H9 (cell line): ENCODE measurements at regions not wholly inside any gene's neighbourhood (a gene's known extent, or its start where the extent isn't known, plus 50 kb on each side); places are given as distances from the start of the nearest gene placed in this dataset.

ENCODE experiments used
- DNase-seq: peaks from one replicate; pipeline ENCODE4 v3.0.0-alpha.2; 2017
- H2AFZ ChIP-seq: one replicate; pipeline ENCODE4 v1.6.1; 2013; ENCODE audit warnings: mild to moderate bottlenecking, low read length, control low read depth, moderate library complexity
- H2AK5ac ChIP-seq: 2 replicates; pipeline ENCODE4 v1.6.1; 2013; ENCODE audit warnings: low read length, control low read depth, mixed read lengths; ENCODE audit not compliant: insufficient read length
- H2BK120ac ChIP-seq: one replicate; pipeline ENCODE4 v1.6.1; 2013; ENCODE audit warnings: low read depth, mild to moderate bottlenecking, low read length, control low read depth, inconsistent platforms; ENCODE audit not compliant: poor library complexity, severe bottlenecking
- H2BK12ac ChIP-seq: 2 replicates; pipeline ENCODE4 v1.6.1; 2013; ENCODE audit warnings: low read length, control low read depth, mixed read lengths, low read depth; ENCODE audit not compliant: insufficient read length
- H2BK15ac ChIP-seq: 2 replicates; pipeline ENCODE4 v1.6.1; 2013; ENCODE audit warnings: low read depth, low read length, control low read depth
- H2BK20ac ChIP-seq: one replicate; pipeline ENCODE4 v1.6.1; 2013; ENCODE audit warnings: low read depth, mild to moderate bottlenecking, low read length, control low read depth, inconsistent platforms; ENCODE audit not compliant: poor library complexity, severe bottlenecking
- H2BK5ac ChIP-seq: 2 replicates; pipeline ENCODE4 v1.6.1; 2013; ENCODE audit warnings: low read length, control low read depth, mixed read lengths; ENCODE audit not compliant: insufficient read length
- H3K14ac ChIP-seq: 2 replicates; pipeline ENCODE4 v1.6.1; 2013; ENCODE audit warnings: low read length, control low read depth; ENCODE audit not compliant: insufficient read depth
- H3K18ac ChIP-seq: 2 replicates; pipeline ENCODE4 v1.6.1; 2013; ENCODE audit warnings: low read depth, mild to moderate bottlenecking, mixed read lengths, low read length, control low read depth; ENCODE audit not compliant: insufficient read length
- H3K23ac ChIP-seq: 2 replicates; pipeline ENCODE4 v1.6.1; 2013; ENCODE audit warnings: low read length, control low read depth, mixed read lengths, low read depth; ENCODE audit not compliant: insufficient read length
- H3K23me2 ChIP-seq: 2 replicates; pipeline ENCODE4 v1.6.1; 2013; ENCODE audit warnings: low read depth, mild to moderate bottlenecking, mixed read lengths, low read length, control low read depth; ENCODE audit not compliant: insufficient read length, poor library complexity, severe bottlenecking
- H3K27ac ChIP-seq: 2 replicates; pipeline ENCODE4 v1.5.1; 2013; ENCODE audit warnings: low read length, control low read depth, mixed read lengths, low read depth; ENCODE audit not compliant: insufficient read length
- H3K27me3 ChIP-seq: 2 replicates; pipeline ENCODE4 v1.6.1; 2013; ENCODE audit warnings: low read length, control low read depth, inconsistent platforms; ENCODE audit not compliant: insufficient read depth
- H3K4ac ChIP-seq: 2 replicates; pipeline ENCODE4 v1.6.1; 2013; ENCODE audit warnings: low read depth, mild to moderate bottlenecking, control low read depth, inconsistent platforms, low read length, moderate library complexity
- H3K4me1 ChIP-seq: 2 replicates; pipeline ENCODE4 v1.6.1; 2013; ENCODE audit warnings: low read length, control low read depth, inconsistent platforms; ENCODE audit not compliant: insufficient read depth
- H3K4me2 ChIP-seq: 2 replicates; pipeline ENCODE4 v1.6.1; 2013; ENCODE audit warnings: low read length, control low read depth, mixed read lengths; ENCODE audit not compliant: insufficient read length, insufficient read depth
- H3K56ac ChIP-seq: 2 replicates; pipeline ENCODE4 v1.6.1; 2013; ENCODE audit warnings: low read depth, mild to moderate bottlenecking, mixed read lengths, low read length, control low read depth; ENCODE audit not compliant: insufficient read length
- H3K79me1 ChIP-seq: 2 replicates; pipeline ENCODE4 v1.6.1; 2013; ENCODE audit warnings: low read depth, mild to moderate bottlenecking, moderate library complexity, low read length, control low read depth, inconsistent platforms; ENCODE audit not compliant: insufficient read depth, poor library complexity, severe bottlenecking
- H3K79me2 ChIP-seq: 2 replicates; pipeline ENCODE4 v1.6.1; 2013; ENCODE audit warnings: low read length, control low read depth, inconsistent platforms; ENCODE audit not compliant: insufficient read depth
- H3K9ac ChIP-seq: 2 replicates; pipeline ENCODE4 v1.6.1; 2013; ENCODE audit warnings: low read length, control low read depth, mixed read lengths; ENCODE audit not compliant: insufficient read length; ENCODE audit errors: extremely low read depth
- H3K9me3 ChIP-seq: one replicate; pipeline ENCODE4 v1.6.1; 2013; ENCODE audit warnings: low read depth, low read length, inconsistent platforms; ENCODE audit not compliant: control insufficient read depth
- H3T11ph ChIP-seq: one replicate; pipeline ENCODE4 v1.6.1; 2013; ENCODE audit warnings: mild to moderate bottlenecking, low read length, control low read depth, inconsistent platforms
- H4K20me1 ChIP-seq: one replicate; pipeline ENCODE4 v1.6.1; 2013; ENCODE audit not compliant: control insufficient read depth, insufficient read length, insufficient read depth
- H4K5ac ChIP-seq: 2 replicates; pipeline ENCODE4 v1.6.1; 2013; ENCODE audit warnings: low read depth, mild to moderate bottlenecking, mixed read lengths, low read length, control low read depth; ENCODE audit not compliant: insufficient read length
- H4K8ac ChIP-seq: replicated peaks from 2 replicates; pipeline ENCODE4 v1.6.1; 2013; ENCODE audit warnings: low read length, control low read depth, mixed read lengths, low read depth; ENCODE audit not compliant: insufficient read length
- H4K91ac ChIP-seq: 2 replicates; pipeline ENCODE4 v1.6.1; 2013; ENCODE audit warnings: low read depth, mild to moderate bottlenecking, moderate library complexity, mixed read lengths, low read length, control low read depth; ENCODE audit not compliant: insufficient read length
- H3K27ac Mint-ChIP-seq, 3 experiments: 2 replicates in 2 of 3; 3 replicates in 1 of 3; pipeline ENCODE4 v1.8.0; 2020 to 2021; ENCODE audit warnings: mixed read lengths in 3 of 3, mild to moderate bottlenecking in 1 of 3, moderate library complexity in 1 of 3
- H3K27me3 Mint-ChIP-seq: 2 replicates; pipeline ENCODE4 v1.8.0; 2021; ENCODE audit warnings: low read depth, mild to moderate bottlenecking, moderate library complexity, mixed read lengths
- H3K36me3 Mint-ChIP-seq, 3 experiments: 2 replicates in 2 of 3; 3 replicates in 1 of 3; pipeline ENCODE4 v1.8.0; 2020 to 2021; ENCODE audit warnings: low read depth in 3 of 3, mixed read lengths in 3 of 3; ENCODE audit not compliant: insufficient read depth in 1 of 3
- H3K4me1 Mint-ChIP-seq, 2 experiments: 2 replicates each; pipeline ENCODE4 v1.8.0; 2020; ENCODE audit warnings: mixed read lengths in 2 of 2
- H3K4me3 Mint-ChIP-seq, 2 experiments: 2 replicates in 1 of 2; 3 replicates in 1 of 2; pipeline ENCODE4 v1.8.0; 2020 to 2021; ENCODE audit warnings: mild to moderate bottlenecking in 2 of 2, mixed read lengths in 2 of 2, moderate library complexity in 1 of 2
- H3K9me3 Mint-ChIP-seq, 2 experiments: 2 replicates in 1 of 2; 3 replicates in 1 of 2; pipeline ENCODE4 v1.8.0; 2020; ENCODE audit warnings: mild to moderate bottlenecking in 2 of 2, mixed read lengths in 2 of 2, moderate library complexity in 1 of 2
- WGBS: extraction: QIAGEN DNeasy Blood & Tissue Kit; methylation state at CpG from one replicate; pipeline ENCODE4 v1.1.7; 2013; ENCODE audit warnings: missing lambda C conversion rate, low lambda C conversion rate, mixed read lengths; ENCODE audit not compliant: insufficient read length; ENCODE audit errors: extremely low coverage; 5-methylcytosine and 5-hydroxymethylcytosine counted together
- TF ChIP-seq, protein P1 (sequence below): fragments of 200-600 bp; sonication (generic); conservative IDR thresholded peaks from 3 replicates; pipeline ENCODE4 v1.8.0; 2021; ENCODE audit warnings: antibody characterized with exemption, mild to moderate bottlenecking

DNA sequence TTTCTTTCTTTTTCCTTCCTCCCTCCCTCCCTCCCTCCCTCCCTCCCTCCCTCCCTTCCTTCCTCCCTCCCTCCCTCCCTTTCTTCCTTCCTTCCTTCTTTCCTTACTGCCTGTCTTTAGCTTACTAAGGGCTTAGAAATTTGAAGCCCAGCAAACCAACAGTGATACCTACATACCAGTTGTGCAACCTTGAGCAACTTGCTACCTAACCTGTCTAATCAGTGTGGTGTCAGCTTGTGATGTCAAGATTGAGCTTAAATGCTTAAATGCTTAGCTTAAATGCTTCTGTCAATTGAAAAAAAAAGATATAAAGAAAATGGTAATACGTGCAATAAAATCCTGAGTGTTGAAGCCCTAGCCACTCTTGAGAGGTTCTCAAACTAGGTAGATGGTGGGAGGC, 728.6 kb downstream of the TRIML1 start:
- no peak overlapping the region for H3K9ac ChIP-seq
- no peak overlapping the region for H3T11ph ChIP-seq
- no peaks in the 10 kb centered on the region for H3K79me2 ChIP-seq
- no peak overlapping the region for H2BK12ac ChIP-seq
- H3K27me3 ChIP-seq = no peaks in the 10 kb centered on the region; the same call in 1 of the 2 replicates
- H4K91ac ChIP-seq = no peak overlapping the region
- H3K14ac ChIP-seq = no peak overlapping the region
- H4K5ac ChIP-seq = no peak overlapping the region
- no peaks in the 10 kb centered on the region for H3K4me1 ChIP-seq
- no peaks in the 10 kb centered on the region for H4K20me1 ChIP-seq
- no peaks in the 10 kb centered on the region for H3K27me3 Mint-ChIP-seq
- no peak overlapping the region for H4K8ac ChIP-seq
- no peak overlapping the region for H2AFZ ChIP-seq
- H2BK5ac ChIP-seq = no peak overlapping the region
- H3K79me1 ChIP-seq = no peaks in the 10 kb centered on the region
- no peak overlapping the region for H3K27ac ChIP-seq
- H3K23me2 ChIP-seq = no peaks in the 10 kb centered on the region
- H3K9me3 Mint-ChIP-seq = no peaks in the 10 kb centered on the region; a peak in 1 of 5 replicates
- no peak for DNase-seq
- no peak overlapping the region for H3K4ac ChIP-seq
- no CpG with 5 or more reads among the region's 1 CpG for WGBS
- no peak overlapping the region for H2BK15ac ChIP-seq
- TF ChIP-seq, protein P1, sequence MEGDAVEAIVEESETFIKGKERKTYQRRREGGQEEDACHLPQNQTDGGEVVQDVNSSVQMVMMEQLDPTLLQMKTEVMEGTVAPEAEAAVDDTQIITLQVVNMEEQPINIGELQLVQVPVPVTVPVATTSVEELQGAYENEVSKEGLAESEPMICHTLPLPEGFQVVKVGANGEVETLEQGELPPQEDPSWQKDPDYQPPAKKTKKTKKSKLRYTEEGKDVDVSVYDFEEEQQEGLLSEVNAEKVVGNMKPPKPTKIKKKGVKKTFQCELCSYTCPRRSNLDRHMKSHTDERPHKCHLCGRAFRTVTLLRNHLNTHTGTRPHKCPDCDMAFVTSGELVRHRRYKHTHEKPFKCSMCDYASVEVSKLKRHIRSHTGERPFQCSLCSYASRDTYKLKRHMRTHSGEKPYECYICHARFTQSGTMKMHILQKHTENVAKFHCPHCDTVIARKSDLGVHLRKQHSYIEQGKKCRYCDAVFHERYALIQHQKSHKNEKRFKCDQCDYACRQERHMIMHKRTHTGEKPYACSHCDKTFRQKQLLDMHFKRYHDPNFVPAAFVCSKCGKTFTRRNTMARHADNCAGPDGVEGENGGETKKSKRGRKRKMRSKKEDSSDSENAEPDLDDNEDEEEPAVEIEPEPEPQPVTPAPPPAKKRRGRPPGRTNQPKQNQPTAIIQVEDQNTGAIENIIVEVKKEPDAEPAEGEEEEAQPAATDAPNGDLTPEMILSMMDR = no peak
- no peak overlapping the region for H2BK20ac ChIP-seq
- H3K4me1 Mint-ChIP-seq = no peaks in the 10 kb centered on the region
- no peak overlapping the region for H2AK5ac ChIP-seq
- H3K27ac Mint-ChIP-seq = no peak overlapping the region
- no peak overlapping the region for H3K23ac ChIP-seq
- no peak overlapping the region for H3K4me2 ChIP-seq
- no peak overlapping the region for H3K4me3 Mint-ChIP-seq
- H2BK120ac ChIP-seq = no peak overlapping the region
- no peak overlapping the region for H3K56ac ChIP-seq
- H3K18ac ChIP-seq = no peak overlapping the region
- no peaks in the 10 kb centered on the region; a peak in 1 of 7 replicates for H3K36me3 Mint-ChIP-seq
- no peaks in the 10 kb centered on the region for H3K9me3 ChIP-seq
